Caco-2 (cell line): ENCODE measurements at regions not wholly inside any gene's neighbourhood (a gene's known extent, or its start where the extent isn't known, plus 50 kb on each side); places are given as distances from the start of the nearest gene placed in this dataset.

Experiments
- BruUV-seq: library from RNA; stranded (reverse); fragments of 400-500 nt; replicated peaks from 2 replicates; lab custom pipeline; 2021; lab: Mats Ljungman, UMichigan
- CTCF ChIA-PET: fragments of 300-600 bp; sonication (Branson Sonifier 250); formaldehyde crosslinking; loops from one replicate; lab custom pipeline; 2022; ENCODE audit warnings: antibody characterized with exemption; lab: Charles Lee
- POLR2A ChIA-PET: fragments of 300-600 bp; sonication (Branson Sonifier 250); formaldehyde crosslinking; loops from one replicate; lab custom pipeline; 2022; ENCODE audit warnings: antibody characterized with exemption; lab: Charles Lee
- DNase-seq, 2 experiments: peaks; one replicate each; pipeline versions ENCODE4 v3.0.0 to v3.0.0-alpha.2; 2020 to 2022
- H3K27me3 ChIP-seq: replicated peaks from 2 replicates; pipeline ENCODE4 v1.6.0; 2011; ENCODE audit warnings: low read length; ENCODE audit not compliant: control insufficient read depth, insufficient read depth
- H3K36me3 ChIP-seq: 2 replicates; pipeline ENCODE4 v1.5.1; 2011; ENCODE audit warnings: low read length; ENCODE audit not compliant: control insufficient read depth, insufficient read depth
- H3K4me1 ChIP-seq: fragments of 250-450 bp; sonication (Bioruptor Pico); 2 replicates; pipeline ENCODE4 v1.5.1; 2020; ENCODE audit warnings: mild to moderate bottlenecking
- H3K4me3 ChIP-seq: 2 replicates; pipeline ENCODE4 v1.5.1; 2011; ENCODE audit warnings: low read depth, mild to moderate bottlenecking, control low read depth, low read length
- H3K9me3 ChIP-seq: fragments of 250-450 bp; sonication (Bioruptor Pico); 2 replicates; pipeline ENCODE4 v1.5.1; 2020; ENCODE audit warnings: mild to moderate bottlenecking, moderate library complexity
- H3K27ac Mint-ChIP-seq: one replicate; pipeline ENCODE4 v1.8.0; 2022; ENCODE audit warnings: mixed read lengths; ENCODE audit not compliant: unreplicated experiment
- H3K27me3 Mint-ChIP-seq: one replicate; pipeline ENCODE4 v1.8.0; 2022; ENCODE audit warnings: mixed read lengths; ENCODE audit not compliant: insufficient read depth, unreplicated experiment
- H3K36me3 Mint-ChIP-seq: one replicate; pipeline ENCODE4 v1.8.0; 2022; ENCODE audit warnings: mild to moderate bottlenecking, mixed read lengths; ENCODE audit not compliant: insufficient read depth, unreplicated experiment
- H3K4me1 Mint-ChIP-seq: one replicate; pipeline ENCODE4 v1.8.0; 2022; ENCODE audit warnings: low read depth, mixed read lengths; ENCODE audit not compliant: unreplicated experiment
- H3K4me3 Mint-ChIP-seq: one replicate; pipeline ENCODE4 v1.8.0; 2022; ENCODE audit warnings: mild to moderate bottlenecking, moderate library complexity, mixed read lengths; ENCODE audit not compliant: unreplicated experiment
- H3K9me3 Mint-ChIP-seq: one replicate; pipeline ENCODE4 v1.8.0; 2022; ENCODE audit warnings: mixed read lengths; ENCODE audit not compliant: unreplicated experiment
- intact Hi-C: fragments of 100-400 bp; cut with micrococcal nuclease; formaldehyde crosslinking; loops from one replicate; pipeline ENCODE4 v1.10.0; 2022; ENCODE audit not compliant: unreplicated experiment
- TF ChIP-seq, protein P1 (sequence below), 2 experiments: fragments of 200-600 bp in 1 of 2; IDR thresholded peaks; 1 replicate in 1 of 2; 2 replicates in 1 of 2; pipeline versions ENCODE4 v1.5.1 to v1.8.0; 2011 to 2022; ENCODE audit warnings: antibody characterized with exemption in 1 of 2, control low read depth in 1 of 2, inconsistent platforms in 1 of 2, low read depth in 1 of 2, low read length in 1 of 2, mild to moderate bottlenecking in 1 of 2, moderate library complexity in 1 of 2; ENCODE audit not compliant: insufficient read depth in 1 of 2, severe bottlenecking in 1 of 2, unreplicated experiment in 1 of 2

DNA sequence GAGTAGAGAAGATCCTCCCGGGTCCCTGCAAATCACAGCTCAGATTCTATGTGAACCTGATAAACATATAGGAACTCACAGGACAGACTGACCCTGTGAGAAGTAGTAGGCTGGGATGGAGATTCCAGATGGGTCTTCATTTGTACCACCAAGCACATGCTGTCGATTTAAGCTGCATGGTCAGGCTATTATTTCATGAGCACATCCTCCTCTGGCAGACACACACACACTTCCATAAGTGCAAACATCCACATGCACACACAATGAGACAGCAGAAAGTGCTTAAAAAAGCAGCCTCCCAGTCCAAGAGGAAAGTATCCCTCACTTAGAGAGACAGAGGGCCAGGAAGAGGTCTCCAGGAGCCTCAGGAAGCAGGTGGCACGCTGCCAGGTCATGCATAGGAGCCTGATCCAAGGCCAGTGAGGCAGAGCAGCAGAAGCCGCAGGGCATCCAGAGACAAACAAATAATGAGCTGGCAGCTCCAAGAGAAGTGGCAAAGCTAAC lies 131.8 kb downstream of the UNC5CL start:
- peaks cover 13% of the 10 kb centered on the region for H3K9me3 Mint-ChIP-seq

GRCh38 chr6:40906759-40907158 lies 132.3 kb downstream of the UNC5CL start:
- no peak overlapping the region for H3K4me3 Mint-ChIP-seq
- no TSS peak for BruUV-seq
- H3K36me3 ChIP-seq: no peaks in the 10 kb centered on the region
- no peaks in the 10 kb centered on the region for H3K27me3 ChIP-seq
- ChIA-PET CTCF (no interaction called here), POLR2A (no interaction called here)
- peaks cover 13% of the 10 kb centered on the region for H3K9me3 Mint-ChIP-seq
- H3K9me3 ChIP-seq: no peaks in the 10 kb centered on the region
- H3K27me3 Mint-ChIP-seq: no peaks in the 10 kb centered on the region
- TF ChIP-seq, protein P1, sequence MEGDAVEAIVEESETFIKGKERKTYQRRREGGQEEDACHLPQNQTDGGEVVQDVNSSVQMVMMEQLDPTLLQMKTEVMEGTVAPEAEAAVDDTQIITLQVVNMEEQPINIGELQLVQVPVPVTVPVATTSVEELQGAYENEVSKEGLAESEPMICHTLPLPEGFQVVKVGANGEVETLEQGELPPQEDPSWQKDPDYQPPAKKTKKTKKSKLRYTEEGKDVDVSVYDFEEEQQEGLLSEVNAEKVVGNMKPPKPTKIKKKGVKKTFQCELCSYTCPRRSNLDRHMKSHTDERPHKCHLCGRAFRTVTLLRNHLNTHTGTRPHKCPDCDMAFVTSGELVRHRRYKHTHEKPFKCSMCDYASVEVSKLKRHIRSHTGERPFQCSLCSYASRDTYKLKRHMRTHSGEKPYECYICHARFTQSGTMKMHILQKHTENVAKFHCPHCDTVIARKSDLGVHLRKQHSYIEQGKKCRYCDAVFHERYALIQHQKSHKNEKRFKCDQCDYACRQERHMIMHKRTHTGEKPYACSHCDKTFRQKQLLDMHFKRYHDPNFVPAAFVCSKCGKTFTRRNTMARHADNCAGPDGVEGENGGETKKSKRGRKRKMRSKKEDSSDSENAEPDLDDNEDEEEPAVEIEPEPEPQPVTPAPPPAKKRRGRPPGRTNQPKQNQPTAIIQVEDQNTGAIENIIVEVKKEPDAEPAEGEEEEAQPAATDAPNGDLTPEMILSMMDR (IDR thresholded peaks at IDR 0.05; ENCODE audit: insufficient read depth in 1 of 2, low read depth in 1 of 2, low read length in 1 of 2, severe bottlenecking in 1 of 2, unreplicated experiment in 1 of 2): no peak
- no peak overlapping the region for H3K4me3 ChIP-seq
- H3K36me3 Mint-ChIP-seq: no peaks in the 10 kb centered on the region
- H3K27ac Mint-ChIP-seq: no peak overlapping the region
- no peaks in the 10 kb centered on the region for H3K4me1 Mint-ChIP-seq
- intact Hi-C loops: no loop called here
- DNase-seq: no peak
- H3K4me1 ChIP-seq: peaks cover 1% of the 10 kb centered on the region; the same call in 1 of the 2 replicates

More for the DNA sequence above, 131.8 kb downstream of the UNC5CL start:
- Histone ChIP-seq H3K4me3 (no peak overlapping the region), H3K36me3 (no peaks in the 10 kb centered on the region), H3K9me3 (no peaks in the 10 kb centered on the region), H3K4me1 (no peaks in the 10 kb centered on the region), H3K27me3 (no peaks in the 10 kb centered on the region)
- TF ChIP-seq, protein P1 (IDR thresholded peaks at IDR 0.05; ENCODE audit: insufficient read depth in 1 of 2, low read depth in 1 of 2, low read length in 1 of 2, severe bottlenecking in 1 of 2, unreplicated experiment in 1 of 2): no peak
- CTCF ChIA-PET: no interaction called here
- POLR2A ChIA-PET: no interaction called here
- H3K4me3 Mint-ChIP-seq: no peak overlapping the region
- BruUV-seq: no TSS peak
- no peaks in the 10 kb centered on the region for H3K4me1 Mint-ChIP-seq
- H3K27ac Mint-ChIP-seq: no peak overlapping the region
- no peak for DNase-seq
- no peaks in the 10 kb centered on the region for H3K36me3 Mint-ChIP-seq
- H3K27me3 Mint-ChIP-seq: no peaks in the 10 kb centered on the region
- intact Hi-C loops: no loop called here

DNA sequence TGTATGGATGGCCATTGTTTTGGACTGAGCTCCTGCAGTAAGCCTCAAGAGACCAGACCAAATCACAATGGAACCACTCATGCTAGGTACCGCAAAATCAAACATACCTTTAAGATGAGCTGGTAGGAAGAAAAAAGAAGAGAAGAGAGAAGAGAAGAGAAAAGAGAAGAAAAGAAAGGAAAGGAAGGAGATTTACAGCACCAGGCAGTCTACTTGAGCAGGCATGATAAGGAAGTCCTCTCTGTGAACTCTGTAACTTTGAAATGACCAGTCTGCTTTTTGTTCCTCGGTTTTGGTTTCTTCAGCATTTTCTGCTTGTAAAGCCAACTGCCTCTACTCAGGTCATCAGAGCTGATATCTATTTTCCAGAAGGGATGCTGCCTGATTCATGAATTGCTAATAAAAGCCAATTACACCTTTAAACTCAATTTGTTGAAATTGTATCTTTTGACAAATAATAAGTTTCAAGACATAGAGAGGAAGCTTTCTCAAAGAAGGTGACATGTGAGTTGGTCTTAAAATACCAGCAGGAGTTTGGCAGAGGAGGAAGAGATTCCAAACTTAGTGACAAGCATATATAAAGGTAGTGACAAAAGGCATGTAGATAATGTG lies 134.3 kb downstream of the UNC5CL start:
- no peak for DNase-seq
- H3K36me3 Mint-ChIP-seq: no peaks in the 10 kb centered on the region
- peaks cover 13% of the 10 kb centered on the region for H3K9me3 Mint-ChIP-seq
- ChIA-PET POLR2A (no interaction called here), CTCF (no interaction called here)
- Histone ChIP-seq H3K4me1 (peaks cover 22% of the 10 kb centered on the region), H3K4me3 (no peak overlapping the region), H3K9me3 (no peaks in the 10 kb centered on the region), H3K27me3 (no peaks in the 10 kb centered on the region), H3K36me3 (no peaks in the 10 kb centered on the region)
- H3K27me3 Mint-ChIP-seq: no peaks in the 10 kb centered on the region
- H3K4me3 Mint-ChIP-seq: no peak overlapping the region
- TF ChIP-seq, protein P1 (IDR thresholded peaks at IDR 0.05; ENCODE audit: insufficient read depth in 1 of 2, low read depth in 1 of 2, low read length in 1 of 2, severe bottlenecking in 1 of 2, unreplicated experiment in 1 of 2): no peak
- no peak overlapping the region for H3K27ac Mint-ChIP-seq
- peaks cover 13% of the 10 kb centered on the region for H3K4me1 Mint-ChIP-seq
- intact Hi-C loops: no loop called here
- BruUV-seq: no TSS peak
